HepG2 (cell line): ENCODE measurements at regions not wholly inside any gene's neighbourhood (a gene's known extent, or its start where the extent isn't known, plus 50 kb on each side); places are given as distances from the start of the nearest gene placed in this dataset.

Experiments
- CEBPB ChIP-seq: IDR thresholded peaks from 2 replicates; pipeline ENCODE4 v1.6.1; 2011; ENCODE audit warnings: low read depth, low read length, improper control_type of control experiment, borderline replicate concordance
- CTCF ChIP-seq: sonication (generic); formaldehyde crosslinking; IDR thresholded peaks from 2 replicates; pipeline ENCODE4 v1.5.0; 2020; ENCODE audit warnings: mild to moderate bottlenecking, missing genetic modification reagents, moderate library complexity
- ELF1 ChIP-seq: sonication (generic); formaldehyde crosslinking; IDR thresholded peaks from 2 replicates; pipeline ENCODE4 v1.4.0; 2020; ENCODE audit warnings: missing genetic modification reagents
- MED8 ChIP-seq: sonication (generic); formaldehyde crosslinking; IDR thresholded peaks from 2 replicates; pipeline ENCODE4 v1.8.1; 2023; ENCODE audit warnings: mild to moderate bottlenecking, missing genetic modification reagents; ENCODE audit not compliant: insufficient replicate concordance
- POLR2A ChIP-seq, 2 experiments: IDR thresholded peaks; 2 replicates each; pipeline ENCODE4 v1.6.1; 2011; ENCODE audit warnings: low read depth in 2 of 2, low read length in 2 of 2, mild to moderate bottlenecking in 1 of 2, moderate library complexity in 1 of 2; ENCODE audit not compliant: insufficient read depth in 1 of 2
- REST ChIP-seq, 2 experiments: IDR thresholded peaks; 2 replicates each; pipeline ENCODE4 v1.6.1; 2011 to 2012; ENCODE audit warnings: low read length in 2 of 2, borderline replicate concordance in 1 of 2, low read depth in 1 of 2, mild to moderate bottlenecking in 1 of 2, moderate library complexity in 1 of 2
- SIN3A ChIP-seq: IDR thresholded peaks from 2 replicates; pipeline ENCODE4 v1.6.1; 2011; ENCODE audit warnings: low read depth, mild to moderate bottlenecking, control low read depth, low read length, borderline replicate concordance
- ZBTB33 ChIP-seq: sonication (generic); formaldehyde crosslinking; IDR thresholded peaks from 2 replicates; pipeline ENCODE4 v1.4.0; 2020; ENCODE audit warnings: missing genetic modification reagents
- ZBTB44 ChIP-seq: sonication (generic); formaldehyde crosslinking; IDR thresholded peaks from 2 replicates; pipeline ENCODE4 v1.4.0; 2020; ENCODE audit warnings: missing genetic modification reagents
- ZNF329 ChIP-seq: sonication (generic); formaldehyde crosslinking; IDR thresholded peaks from 2 replicates; pipeline ENCODE4 v1.9.0; 2021; ENCODE audit warnings: low read depth, mild to moderate bottlenecking, missing genetic modification reagents
- ZNF704 ChIP-seq: sonication (generic); formaldehyde crosslinking; IDR thresholded peaks from 2 replicates; pipeline ENCODE4 v1.8.1; 2023; ENCODE audit warnings: mild to moderate bottlenecking, inconsistent platforms, moderate library complexity, missing genetic modification reagents, borderline replicate concordance
- ZNF724P ChIP-seq: sonication (generic); formaldehyde crosslinking; IDR thresholded peaks from 2 replicates; pipeline ENCODE4 v1.8.0; 2022; ENCODE audit warnings: missing genetic modification reagents, borderline replicate concordance
- ZNF747 ChIP-seq: sonication (generic); formaldehyde crosslinking; IDR thresholded peaks from 2 replicates; pipeline ENCODE4 v1.8.1; 2023; ENCODE audit warnings: missing genetic modification reagents, mild to moderate bottlenecking, borderline replicate concordance

GRCh38 chr11:122523846-122524805 lies 131.4 kb upstream of the UBASH3B start:
- no peak for TF ChIP-seq SIN3A
- TF ChIP-seq ZBTB33 (CRISPR knock-in tag) = no peak
- no peak for TF ChIP-seq ZNF704
- no peak for TF ChIP-seq ELF1 (CRISPR knock-in tag)
- no peak for TF ChIP-seq ZNF747 (CRISPR knock-in tag)
- no peak for TF ChIP-seq ZBTB44
- no peak for TF ChIP-seq POLR2A (IDR thresholded peaks at IDR 0.05; ENCODE audit: insufficient read depth in 1 of 2, low read depth in 2 of 2, low read length in 2 of 2)
- TF ChIP-seq REST (IDR thresholded peaks at IDR 0.05; ENCODE audit: borderline replicate concordance in 1 of 2, low read depth in 1 of 2, low read length in 2 of 2) = no peak
- no peak for TF ChIP-seq MED8 (CRISPR knock-in tag)
- no peak for TF ChIP-seq ZNF724P (CRISPR knock-in tag)
- no peak for TF ChIP-seq ZNF329 (CRISPR knock-in tag)
- TF ChIP-seq CTCF (CRISPR knock-in tag) = no peak
- TF ChIP-seq CEBPB = no peak
